Suprapubic skin (tissue), 4 donors: ENCODE measurements at regions not wholly inside any gene's neighbourhood (a gene's known extent, or its start where the extent isn't known, plus 50 kb on each side); places are given as distances from the start of the nearest gene placed in this dataset.

Experiments used
- POLR2A ChIP-seq, 2 donors: fragments of 450-650 bp; IDR thresholded peaks; one replicate each; pipeline ENCODE4 v1.6.1; 2017; ENCODE audit warnings: antibody characterized with exemption in 2 of 2, mild to moderate bottlenecking in 2 of 2, moderate library complexity in 2 of 2
- POLR2AphosphoS5 ChIP-seq, 3 donors: sonication (generic); formaldehyde crosslinking; IDR thresholded peaks; one replicate each; pipeline ENCODE4 v1.6.1; 2017; ENCODE audit warnings: antibody characterized with exemption in 3 of 3
- TF ChIP-seq, protein P1 (sequence below), 2 donors: fragments of 200-600 bp in 1 of 2; fragments of 450-650 bp in 1 of 2; sonication (generic) in 1 of 2; IDR thresholded peaks; one replicate each; pipeline ENCODE4 v1.5.1; 2016 to 2019; ENCODE audit warnings: antibody characterized with exemption in 2 of 2, mild to moderate bottlenecking in 1 of 2, moderate library complexity in 1 of 2

DNA sequence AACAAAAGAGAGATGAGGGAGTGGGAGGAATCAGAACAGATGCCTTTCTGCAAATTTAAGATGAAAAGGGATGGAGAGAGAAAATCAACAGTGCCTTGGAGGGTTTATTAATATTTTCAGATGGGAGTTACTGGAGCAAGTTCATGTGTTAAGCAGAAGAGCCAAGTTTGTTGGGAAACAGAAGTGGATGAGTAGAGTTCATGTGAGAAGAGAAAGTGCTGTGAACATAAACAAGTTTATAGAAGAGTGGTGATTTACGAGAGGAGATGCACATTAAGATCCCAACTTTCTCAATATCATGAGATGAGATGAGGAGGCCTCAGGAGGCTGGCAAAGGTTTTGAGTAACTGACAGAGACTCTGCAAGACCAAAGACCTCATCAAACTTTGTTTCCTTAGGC lies 274.1 kb upstream of the HTR2A start:
- TF ChIP-seq POLR2AphosphoS5 (IDR thresholded peaks at IDR 0.05) (no peak), POLR2A (IDR thresholded peaks at IDR 0.05) (no peak)
- TF ChIP-seq, protein P1, sequence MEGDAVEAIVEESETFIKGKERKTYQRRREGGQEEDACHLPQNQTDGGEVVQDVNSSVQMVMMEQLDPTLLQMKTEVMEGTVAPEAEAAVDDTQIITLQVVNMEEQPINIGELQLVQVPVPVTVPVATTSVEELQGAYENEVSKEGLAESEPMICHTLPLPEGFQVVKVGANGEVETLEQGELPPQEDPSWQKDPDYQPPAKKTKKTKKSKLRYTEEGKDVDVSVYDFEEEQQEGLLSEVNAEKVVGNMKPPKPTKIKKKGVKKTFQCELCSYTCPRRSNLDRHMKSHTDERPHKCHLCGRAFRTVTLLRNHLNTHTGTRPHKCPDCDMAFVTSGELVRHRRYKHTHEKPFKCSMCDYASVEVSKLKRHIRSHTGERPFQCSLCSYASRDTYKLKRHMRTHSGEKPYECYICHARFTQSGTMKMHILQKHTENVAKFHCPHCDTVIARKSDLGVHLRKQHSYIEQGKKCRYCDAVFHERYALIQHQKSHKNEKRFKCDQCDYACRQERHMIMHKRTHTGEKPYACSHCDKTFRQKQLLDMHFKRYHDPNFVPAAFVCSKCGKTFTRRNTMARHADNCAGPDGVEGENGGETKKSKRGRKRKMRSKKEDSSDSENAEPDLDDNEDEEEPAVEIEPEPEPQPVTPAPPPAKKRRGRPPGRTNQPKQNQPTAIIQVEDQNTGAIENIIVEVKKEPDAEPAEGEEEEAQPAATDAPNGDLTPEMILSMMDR (IDR thresholded peaks at IDR 0.05) = no peak
